NOMO-1 treated with dmso at 0.1 percent for 144 hours (cell line): ENCODE measurements at regions not wholly inside any gene's neighbourhood (a gene's known extent, or its start where the extent isn't known, plus 50 kb on each side); places are given as distances from the start of the nearest gene placed in this dataset.

Source experiments
- DNase-seq: peaks from one replicate; lab custom pipeline; 2025; ENCODE audit not compliant: unreplicated experiment; lab: John Stamatoyannopoulos, UW

- no peak for DNase-seq
Measured at GRCh38 chr17:6218333-6218732, 148.2 kb downstream of the WSCD1 start.

DNA sequence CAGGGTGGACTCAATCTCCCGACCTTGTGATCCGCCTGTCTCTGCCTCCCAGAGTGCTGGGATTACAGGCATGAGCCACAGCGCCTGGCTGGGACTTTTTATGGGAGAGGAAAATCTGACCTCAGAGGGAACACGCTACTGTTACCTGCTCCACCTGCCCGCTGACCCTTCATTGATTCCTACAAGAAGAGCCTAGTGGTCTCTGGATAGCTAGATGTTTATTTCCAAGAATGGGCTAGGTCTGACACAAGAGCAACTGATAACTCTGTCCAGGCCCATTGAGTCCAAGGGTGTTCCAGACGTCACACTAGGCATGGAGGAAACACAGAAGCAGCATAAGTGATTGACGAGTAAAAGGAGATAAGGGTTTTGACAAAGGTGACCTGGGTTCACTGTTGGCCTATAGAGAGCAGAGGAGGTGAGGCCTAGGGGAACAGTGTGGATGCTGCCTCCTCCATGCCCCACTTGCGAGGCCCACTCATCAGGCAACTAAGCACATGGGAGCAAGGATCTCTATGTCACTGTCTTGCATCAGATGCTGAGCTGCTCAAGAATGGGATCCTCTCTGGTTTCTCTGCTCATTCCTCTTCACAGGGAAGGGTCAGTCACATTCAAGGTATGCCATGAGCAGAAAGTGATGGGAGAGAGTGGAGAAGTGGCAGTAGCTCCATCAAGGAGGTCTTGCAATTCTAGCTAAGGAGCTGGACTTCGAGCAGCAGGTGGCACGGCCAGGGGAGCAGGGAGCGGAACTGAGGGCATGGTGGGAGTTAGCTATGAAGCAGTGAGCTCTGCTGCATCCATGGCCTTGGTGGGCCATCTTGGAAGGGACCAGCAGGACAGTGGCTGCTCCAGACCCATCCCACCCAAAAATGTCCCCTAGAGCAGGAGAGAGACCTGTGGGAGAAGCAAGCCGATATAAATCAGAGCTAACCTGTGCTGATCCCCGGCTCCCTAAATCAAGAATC lies 145.2 kb downstream of the WSCD1 start:
- no peak for DNase-seq

DNA sequence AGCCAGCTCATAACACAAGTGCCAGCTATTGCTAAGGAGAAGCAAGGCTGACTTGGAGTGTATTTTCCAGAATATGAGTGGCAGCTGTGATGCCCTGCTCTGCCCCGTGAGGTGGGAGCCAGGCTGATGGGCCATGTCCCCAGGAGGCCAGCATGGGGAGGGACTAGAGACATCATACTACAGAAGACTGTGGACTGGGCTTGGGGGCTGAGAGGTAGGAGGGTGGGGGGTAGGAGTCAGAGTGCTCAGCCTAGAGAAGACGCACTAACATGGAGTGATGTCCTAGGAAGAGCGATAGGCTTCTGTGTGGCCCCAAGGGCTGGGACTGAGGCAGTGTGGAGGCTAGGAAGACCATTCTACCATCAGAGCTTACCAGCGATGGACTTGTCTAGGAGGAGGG lies 143.7 kb downstream of the WSCD1 start:
- no peak for DNase-seq

DNA sequence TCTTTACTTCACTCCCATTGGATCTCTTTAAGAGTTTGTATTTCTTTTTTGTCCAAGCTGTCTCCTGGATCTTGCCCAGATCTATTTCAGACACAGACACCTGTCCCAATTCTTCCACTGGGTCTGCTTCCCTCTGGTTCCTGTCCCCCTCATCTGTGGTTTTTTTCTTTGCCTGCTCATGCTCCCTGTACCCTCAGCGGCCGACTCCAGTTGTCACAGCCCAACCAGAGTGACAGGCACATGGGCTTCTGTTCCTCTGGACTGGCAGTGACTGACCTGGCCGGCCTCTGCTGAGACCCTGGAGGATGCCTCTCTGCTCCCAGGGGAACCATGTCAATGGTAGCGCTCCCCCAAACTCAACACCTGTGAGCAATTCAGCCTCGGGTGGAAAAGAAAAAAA lies 142.6 kb downstream of the WSCD1 start:
- DNase-seq = no peak

DNA sequence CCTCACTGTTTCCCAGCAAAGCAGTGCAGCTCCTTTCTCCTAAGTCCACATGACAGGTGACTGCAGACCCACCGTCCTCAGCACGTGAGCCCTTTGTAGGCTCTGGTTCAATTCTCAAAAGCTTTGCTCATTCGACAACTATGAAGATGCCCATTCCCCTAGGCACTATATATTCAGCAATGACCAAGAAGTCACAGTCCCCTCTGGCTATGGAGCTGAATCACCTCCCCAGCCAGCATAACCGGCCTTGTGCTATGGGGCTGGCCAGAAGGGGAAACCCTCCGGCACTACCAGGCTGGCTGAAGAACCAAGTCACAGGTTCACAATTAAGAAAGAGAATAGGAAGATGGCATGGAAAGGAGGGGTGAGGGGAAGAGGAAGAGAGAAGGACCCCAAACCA lies 139.7 kb downstream of the WSCD1 start:
- no peak for DNase-seq

DNA sequence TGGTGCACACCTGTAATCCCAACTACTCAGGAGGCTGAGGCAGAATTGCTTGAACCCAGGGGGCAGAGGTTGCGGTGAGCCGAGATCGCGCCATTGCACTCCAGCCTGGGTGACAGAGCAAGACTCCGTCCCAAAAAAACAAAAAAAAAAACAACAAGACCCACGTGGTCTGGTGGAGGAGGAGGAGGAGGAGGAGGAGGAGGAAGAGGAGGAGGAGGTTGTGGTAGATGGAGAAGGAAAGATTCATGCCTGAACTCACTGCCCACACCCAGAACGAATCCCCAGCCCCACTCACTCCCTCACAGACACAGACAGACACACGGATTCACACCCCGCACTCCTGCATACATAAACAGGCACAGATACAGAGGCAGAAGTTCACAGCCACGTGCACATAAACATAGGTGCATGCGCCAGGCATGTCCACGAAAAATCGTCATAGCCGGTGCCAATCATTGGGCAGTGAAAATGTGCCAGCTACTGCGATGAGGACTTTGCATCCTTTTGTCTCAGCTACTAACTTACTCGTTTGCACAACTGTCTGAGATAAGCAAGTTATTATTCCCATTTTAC lies 138.5 kb downstream of the WSCD1 start:
- DNase-seq = no peak

GRCh38 chr17:6205525-6205924 lies 135.3 kb downstream of the WSCD1 start:
- DNase-seq = no peak

DNA sequence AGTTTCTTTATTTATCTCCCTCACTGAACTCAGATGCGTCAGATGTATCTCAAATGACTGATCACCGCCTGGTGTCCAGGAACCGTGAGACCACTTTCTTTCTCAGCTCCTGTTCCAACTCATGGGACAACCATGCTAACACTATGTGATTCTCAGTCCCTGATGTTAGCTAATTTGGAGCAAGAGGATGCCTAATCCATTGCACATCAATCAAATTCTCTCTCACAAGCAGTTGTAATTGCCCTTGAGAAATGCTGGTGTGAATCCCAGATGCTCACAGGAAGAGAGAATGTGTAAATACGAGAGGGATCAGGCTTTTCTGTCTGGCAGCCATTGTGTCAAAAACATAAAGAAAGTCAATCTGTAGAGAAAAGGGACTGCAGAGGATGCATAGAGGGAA lies 134.9 kb downstream of the WSCD1 start:
- no peak for DNase-seq

GRCh38 chr17:6204203-6204722 lies 134.1 kb downstream of the WSCD1 start:
- no peak for DNase-seq

DNA sequence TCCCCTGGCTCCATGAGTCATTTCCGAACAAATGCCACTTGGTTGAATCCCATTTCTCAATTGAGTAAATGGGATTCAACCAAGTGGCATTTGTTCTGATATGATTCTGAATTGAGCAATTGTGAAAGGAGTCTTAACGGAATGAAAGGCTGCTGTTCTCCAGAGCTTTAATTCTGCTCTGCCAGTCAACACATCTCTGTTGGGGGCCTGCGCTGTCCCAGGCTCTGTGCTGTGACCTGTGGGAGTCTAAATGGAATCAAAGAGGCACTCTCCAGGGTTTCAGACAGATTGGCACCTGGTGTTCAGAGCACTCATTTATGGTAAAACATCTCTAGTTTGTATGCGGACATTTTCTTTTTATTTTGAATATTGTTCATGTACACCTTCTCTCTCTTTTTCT lies 126.2 kb downstream of the WSCD1 start:
- no peak for DNase-seq

DNA sequence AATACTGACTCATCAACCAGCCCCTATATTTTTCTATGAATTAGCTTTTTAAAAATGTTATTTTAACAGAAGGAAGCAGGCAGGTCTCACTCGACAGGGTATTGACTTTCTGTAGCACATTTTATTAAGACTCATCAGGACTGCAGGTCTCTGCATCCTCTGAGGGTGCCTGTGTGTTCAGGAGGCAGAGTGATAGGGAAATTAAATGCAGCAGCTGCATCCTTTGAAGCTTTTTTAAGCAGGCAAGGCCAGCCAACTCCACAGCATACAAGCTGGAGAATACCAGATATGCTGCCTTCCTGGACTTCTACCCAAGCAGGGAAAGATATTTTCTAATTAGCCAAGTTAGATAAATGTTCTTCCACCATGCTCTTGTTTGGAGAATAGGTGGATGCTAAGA lies 124.9 kb downstream of the WSCD1 start:
- DNase-seq = no peak

- DNase-seq = no peak
Measured at GRCh38 chr17:6191405-6192324, 121.5 kb downstream of the WSCD1 start.

DNA sequence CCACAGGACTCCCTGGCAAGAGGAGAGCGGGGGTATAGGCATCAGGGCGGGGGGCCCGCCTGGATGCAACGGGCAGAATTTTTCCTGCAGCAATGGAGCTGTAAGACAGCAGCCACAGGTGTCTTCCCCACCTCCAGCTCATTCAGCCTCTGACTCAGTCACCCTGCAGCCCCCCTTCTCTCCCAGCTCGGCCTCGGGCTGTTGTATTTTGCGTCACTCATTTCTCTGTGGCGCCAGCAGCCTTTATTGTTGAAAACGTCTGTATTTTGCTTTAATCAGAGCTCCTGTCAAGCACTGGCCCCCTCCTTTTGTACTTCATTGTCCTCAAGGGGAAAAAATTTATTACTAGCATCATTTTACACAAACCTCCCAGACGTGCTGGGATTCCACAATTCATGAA lies 117.7 kb downstream of the WSCD1 start:
- no peak for DNase-seq

DNA sequence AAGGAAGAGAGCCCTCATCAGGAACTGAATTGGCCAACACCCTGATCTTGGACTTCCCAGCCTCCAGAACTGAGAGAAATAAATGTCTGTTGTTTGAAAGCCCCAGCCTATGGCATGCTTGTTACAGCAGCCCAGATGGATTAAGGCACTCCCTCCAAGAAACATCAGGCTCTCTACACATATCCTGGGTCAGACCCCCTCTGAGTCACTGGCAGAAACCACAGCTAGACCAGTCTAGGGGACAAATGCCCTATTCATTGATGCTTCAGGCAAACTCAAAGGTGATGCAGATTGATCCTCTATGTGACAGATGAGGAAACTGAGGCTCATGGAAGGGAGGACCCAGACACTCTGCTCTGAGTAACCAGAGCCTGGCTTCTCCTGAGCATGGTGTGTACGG lies 116.8 kb downstream of the WSCD1 start:
- DNase-seq = no peak

DNA sequence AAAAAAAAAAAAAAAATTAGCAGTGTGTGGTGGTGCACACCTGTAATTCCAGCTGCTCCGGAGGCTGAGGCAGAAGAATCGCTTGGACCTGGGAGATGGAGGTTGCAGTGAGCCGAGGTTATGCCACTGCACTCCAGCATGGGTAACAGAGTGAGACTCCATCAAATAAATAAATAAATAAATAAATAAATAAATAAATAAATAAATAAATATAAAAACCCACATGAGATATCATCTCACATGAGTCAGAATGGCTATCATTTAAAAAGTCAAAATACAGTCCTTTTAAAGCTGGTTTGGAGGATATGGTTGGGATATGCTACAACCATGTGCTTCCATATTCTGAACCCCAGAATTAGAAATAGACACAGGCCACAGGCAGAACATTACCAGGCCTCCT lies 114.3 kb downstream of the WSCD1 start:
- no peak for DNase-seq

DNA sequence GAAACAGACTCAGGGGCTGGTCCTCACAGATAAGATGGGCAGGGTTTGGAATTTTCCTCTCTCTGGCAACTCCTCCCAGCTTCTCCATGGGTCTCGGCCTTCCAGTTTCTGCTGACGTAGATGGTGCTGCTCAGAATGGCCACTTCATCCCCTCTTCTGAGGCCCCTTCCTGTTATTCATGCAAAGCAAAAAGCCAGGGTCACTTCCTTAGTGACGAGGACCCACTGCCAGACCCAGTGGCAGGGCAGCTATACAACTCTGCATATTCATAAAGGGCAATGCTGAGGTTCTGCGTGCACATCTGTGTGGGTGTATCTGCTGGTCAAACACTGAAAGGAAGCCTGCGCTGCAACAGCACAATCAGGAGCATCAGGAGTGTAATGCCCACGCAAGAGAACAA lies 108.8 kb downstream of the WSCD1 start:
- DNase-seq = no peak

- DNase-seq = no peak
Measured at GRCh38 chr17:6177941-6178694, 107.9 kb downstream of the WSCD1 start.
